CD4-positive, alpha-beta T cell treated with Interleukin-6 for 4 hours (primary cell): ENCODE measurements at regions not wholly inside any gene's neighbourhood (a gene's known extent, or its start where the extent isn't known, plus 50 kb on each side); places are given as distances from the start of the nearest gene placed in this dataset.

Source experiments
- DNase-seq: peaks from one replicate; pipeline ENCODE4 v3.0.0-alpha.2; 2020; ENCODE audit warnings: mixed read lengths

GRCh38 chr5:133905424-133905823 is 63.0 kb downstream of the C5orf15 start:
- DNase-seq: no peak

- DNase-seq: no peak
Observed at GRCh38 chr5:133904641-133905040, 63.8 kb downstream of the C5orf15 start.

DNA sequence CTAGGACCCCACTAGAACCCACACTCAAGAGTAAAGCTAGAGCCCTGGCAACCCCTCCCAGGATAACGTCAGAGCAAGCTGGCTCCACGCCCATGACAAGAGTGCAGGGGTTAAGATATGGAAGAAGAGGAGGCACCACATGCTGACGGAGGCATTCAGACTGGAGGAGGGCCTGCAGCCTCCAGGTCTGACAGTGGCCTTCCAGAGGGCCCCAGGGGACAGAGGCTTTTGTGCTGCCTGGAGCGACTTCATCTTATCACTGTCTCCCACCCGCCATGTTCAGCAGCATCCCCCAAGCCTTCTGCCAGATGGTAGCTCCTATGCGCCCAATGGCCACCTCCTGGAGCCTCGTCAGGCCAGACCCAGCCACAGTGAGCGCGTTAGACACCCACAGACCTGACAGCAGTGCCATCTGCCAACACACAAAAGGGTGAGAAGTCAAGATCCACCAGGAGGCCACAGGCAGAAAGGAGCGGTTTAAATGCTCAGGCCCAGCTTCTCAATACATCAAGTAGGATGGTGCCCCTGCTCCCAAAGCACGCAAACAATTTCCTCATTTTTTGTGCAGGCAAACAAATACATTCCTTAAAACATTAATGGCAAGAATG is 65.8 kb downstream of the C5orf15 start:
- no peak for DNase-seq

GRCh38 chr5:133900534-133901270 is 67.7 kb downstream of the C5orf15 start:
- no peak for DNase-seq

DNA sequence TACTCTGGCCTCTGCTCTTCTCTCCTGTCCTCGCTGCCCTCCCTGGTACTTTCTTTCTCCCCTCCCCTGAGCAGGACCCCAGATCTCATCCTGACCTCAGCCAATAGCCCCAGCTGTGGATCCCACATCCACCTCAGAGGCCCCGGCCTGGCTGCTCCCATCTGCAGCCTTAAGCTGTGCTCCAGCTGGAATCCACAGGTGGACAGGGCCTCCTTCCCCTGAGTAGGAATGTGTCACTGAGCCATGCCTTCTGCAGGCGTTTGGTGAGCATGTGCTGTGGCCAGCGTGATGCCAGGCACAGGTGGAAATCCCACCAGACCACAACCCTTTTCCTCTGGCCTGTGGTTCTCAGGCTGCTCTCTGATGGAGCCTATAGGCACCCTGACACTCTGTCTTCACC is 68.9 kb downstream of the C5orf15 start:
- DNase-seq: no peak

- DNase-seq: no peak
Observed at GRCh38 chr5:133898440-133898839, 70.0 kb downstream of the C5orf15 start.

- no peak for DNase-seq
Observed at GRCh38 chr5:133897431-133897830, 71.0 kb downstream of the C5orf15 start.

DNA sequence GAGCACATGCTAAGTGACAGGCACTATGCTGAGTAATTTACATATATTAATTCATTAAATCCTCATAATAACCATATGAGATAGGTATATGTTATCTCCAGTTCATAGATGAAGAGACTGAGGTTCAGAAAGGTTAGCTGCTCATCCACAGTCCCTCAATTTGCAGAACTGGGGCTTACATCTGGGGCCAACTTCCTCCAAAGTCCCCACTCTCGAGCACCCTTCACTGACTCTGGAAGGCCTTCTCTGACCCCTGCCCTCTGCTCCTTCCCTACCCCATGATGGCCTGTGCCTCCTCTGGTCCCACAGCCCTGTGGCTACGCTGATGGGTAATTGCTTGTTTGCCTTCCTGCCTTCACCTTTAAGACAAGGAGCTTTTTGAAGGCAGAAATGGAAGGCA is 71.6 kb downstream of the C5orf15 start:
- DNase-seq: no peak

GRCh38 chr5:133895979-133896845 is 72.2 kb downstream of the C5orf15 start:
- DNase-seq: no peak

GRCh38 chr5:133894143-133894542 is 74.3 kb downstream of the C5orf15 start:
- no peak for DNase-seq

- no peak for DNase-seq
Observed at GRCh38 chr5:133892774-133893173, 75.7 kb downstream of the C5orf15 start.

DNA sequence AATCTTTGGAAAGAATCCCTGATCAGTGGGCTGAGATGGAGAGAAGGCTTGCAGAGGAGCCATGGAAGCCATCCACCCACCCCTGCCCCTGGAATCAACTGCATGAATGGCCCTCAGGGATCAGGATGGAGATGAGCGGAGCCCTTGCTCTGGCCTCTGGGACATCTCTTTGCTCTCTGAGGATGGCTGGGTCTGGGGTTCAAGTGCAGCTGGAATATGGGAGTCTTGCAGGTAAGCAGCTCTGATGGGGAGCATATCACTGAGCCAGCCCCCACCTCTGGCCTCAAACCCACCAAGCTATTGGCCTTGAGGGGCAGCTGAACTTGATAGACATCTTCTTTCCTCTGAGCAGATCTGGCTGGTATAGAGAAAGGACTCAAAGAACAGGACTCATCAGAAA is 76.1 kb downstream of the C5orf15 start:
- no peak for DNase-seq

DNA sequence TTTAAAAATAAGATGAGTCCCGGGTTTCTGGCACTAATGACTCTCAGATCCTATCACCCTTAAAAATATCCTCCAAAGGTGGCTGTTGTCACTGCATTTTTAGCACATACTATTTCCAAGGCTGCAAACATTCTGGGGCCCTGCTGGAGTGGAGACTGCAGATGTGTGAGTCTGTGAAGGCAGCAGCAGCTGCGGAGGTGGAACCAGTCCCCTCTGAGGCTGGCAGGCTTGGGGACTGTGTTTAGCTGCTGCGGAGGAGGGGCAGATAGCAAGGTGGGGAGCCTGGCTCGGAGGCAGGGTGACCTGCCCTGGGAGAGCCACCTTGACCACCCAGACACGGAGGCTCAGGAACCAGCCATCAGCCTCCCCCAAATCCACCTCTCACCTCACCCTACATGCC is 77.0 kb downstream of the C5orf15 start:
- DNase-seq: no peak

- DNase-seq: no peak
Observed at GRCh38 chr5:133890776-133891280, 77.6 kb downstream of the C5orf15 start.

DNA sequence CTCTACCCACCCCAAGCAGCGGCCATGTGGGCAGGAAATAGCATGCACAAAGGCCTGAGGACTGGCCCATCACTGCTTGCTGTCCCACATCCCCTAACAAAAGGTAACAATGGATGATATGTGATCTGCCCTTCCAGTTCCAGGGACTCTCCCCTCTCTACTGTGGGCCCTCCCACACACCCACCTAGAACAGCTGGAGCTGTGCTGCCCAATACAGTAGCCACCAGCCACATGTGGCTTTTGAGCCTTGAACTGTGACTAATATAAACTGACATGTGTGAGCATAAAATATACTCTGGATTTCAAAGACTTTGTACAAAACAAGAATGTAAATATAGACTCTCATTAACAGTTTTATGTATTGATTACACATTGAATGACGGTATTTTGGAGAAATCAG is 78.1 kb downstream of the C5orf15 start:
- DNase-seq: no peak

DNA sequence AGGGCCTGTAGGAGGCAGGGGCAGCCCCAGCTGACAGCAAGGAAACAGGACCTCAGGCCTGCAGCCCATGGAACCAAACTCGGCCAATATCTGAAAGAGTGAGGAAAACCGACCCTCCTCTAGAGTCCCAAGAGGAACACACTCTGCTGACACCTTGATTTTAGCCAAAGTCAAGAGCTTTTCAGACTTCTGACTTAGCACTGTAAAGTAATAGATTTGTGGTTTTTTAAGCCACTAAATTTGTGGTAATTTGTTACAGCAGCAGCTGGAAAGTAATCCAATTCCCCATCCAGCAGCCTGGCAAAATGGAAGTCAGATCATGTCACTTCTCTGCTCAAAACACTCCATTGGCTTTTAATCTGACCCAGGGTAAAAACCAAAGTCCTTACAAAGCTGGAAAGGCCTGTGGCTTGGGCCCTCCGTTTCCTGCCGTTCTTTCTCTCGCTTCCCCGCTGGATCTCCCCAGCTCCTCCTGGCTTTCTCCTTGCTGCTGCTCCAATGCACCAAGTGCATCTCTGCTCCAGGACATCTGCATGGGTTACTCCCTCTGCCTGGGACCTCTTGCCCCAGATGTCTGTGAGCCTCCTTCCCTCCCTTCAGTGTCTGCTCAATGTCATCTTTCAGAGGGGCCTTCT is 79.0 kb downstream of the C5orf15 start:
- DNase-seq: no peak

DNA sequence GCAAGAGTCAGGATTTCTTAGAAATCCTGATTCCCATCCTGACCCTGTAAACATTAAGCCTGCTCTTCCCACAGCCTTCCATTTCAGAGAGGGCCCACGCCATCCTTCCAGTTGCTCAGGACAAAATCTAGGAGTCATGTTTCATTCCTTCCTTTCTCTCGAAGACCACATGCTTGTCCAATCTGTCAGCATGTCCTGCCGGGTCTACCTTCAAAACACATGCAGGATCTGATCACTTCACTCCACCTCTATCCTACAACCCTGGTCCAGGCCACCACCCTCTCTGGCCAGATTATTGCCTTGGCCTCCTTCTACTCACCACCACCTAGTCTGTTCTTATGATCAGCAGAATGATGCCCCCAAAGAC is 79.8 kb downstream of the C5orf15 start:
- no peak for DNase-seq

DNA sequence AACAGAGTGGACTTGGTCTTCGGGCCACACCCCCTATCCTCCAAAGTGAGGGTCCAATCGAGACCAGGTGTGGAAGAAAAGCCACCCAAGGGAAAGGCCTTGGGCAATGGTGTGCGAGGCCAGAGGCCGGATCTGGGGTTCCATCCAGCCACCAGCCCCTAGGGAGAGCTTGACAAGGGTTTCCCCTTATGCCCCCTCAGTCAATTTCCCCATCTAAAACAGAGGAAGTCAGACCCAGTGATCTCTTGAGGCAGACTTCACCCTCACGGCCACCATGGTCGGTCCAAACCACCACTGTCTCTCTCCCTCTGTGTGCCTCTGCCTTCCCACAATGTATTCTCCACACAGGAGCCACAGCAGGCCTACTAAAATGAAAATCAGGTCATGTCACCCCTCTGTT is 82.9 kb downstream of the C5orf15 start:
- no peak for DNase-seq

DNA sequence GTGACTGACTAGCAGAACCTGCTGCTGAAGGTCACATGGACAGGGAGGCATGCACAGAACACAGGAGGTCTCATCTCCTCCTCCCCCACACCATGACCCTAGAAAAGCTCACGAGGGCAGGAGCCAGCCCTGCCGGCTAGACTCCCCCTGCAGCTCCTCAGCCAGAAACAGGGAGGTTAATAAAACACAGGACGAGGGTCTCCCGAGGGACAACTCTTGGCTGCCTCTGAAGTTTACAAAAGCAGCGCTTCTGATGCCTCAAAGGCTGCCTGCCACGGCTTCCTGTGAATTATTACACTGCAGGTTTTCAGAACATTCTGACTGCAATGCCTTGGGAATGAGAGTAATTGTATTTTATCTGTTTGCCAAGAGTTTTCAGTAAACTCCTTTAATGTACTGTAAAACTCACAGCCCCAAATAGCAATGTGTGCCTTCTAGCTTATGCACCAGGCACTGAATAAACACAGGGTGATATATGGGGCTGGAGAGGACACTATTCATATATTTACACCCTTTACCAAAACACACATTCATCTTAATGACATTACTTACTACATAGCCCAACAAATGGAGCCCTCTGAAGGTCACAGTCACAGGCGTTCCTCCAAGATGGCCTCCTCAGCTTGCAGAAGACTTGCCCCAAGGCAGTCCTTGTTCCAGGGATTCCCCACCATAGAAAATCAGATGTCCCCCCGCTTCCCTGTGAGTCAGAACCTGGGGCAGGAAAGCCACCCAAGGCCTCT is 83.7 kb downstream of the C5orf15 start:
- DNase-seq: no peak

DNA sequence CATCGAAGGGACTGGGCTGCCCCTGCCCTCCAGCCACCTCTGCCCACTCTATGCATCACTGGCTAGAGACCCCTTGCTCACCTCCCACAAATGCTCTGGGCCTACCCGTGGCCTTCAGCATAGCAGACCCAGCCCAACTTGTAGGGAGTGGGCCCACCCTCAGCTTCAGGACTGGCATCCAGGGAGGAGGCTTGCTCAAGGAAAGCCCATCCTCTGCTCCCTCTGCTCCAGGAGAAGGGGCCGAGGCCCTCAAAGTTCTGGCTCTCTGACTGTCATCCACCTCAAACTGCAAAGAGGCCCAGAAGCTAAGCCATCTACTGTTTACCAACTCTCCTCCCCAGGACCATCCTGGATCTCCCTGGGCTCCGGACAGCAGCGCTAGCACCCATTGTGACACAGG is 84.5 kb downstream of the C5orf15 start:
- no peak for DNase-seq

- DNase-seq: no peak
Observed at GRCh38 chr5:133882846-133883245, 85.6 kb downstream of the C5orf15 start.

GRCh38 chr5:133882389-133882695 is 86.1 kb downstream of the C5orf15 start:
- DNase-seq: no peak
